HG03457 (cell line): ENCODE measurements at regions not wholly inside any gene's neighbourhood (a gene's known extent, or its start where the extent isn't known, plus 50 kb on each side); places are given as distances from the start of the nearest gene placed in this dataset.
"Not testable (repeated sequence)": the region's sequence is repeated elsewhere in the genome, so short reads cannot be mapped to it uniquely, and the experiment has no call there.

Experiments used
- ATAC-seq: cut with Tn5 transposase; IDR thresholded peaks from one replicate; pipeline ENCODE4 v1.9.1; 2021; ENCODE audit warnings: moderate number of reproducible peaks; ENCODE audit not compliant: unreplicated experiment

DNA sequence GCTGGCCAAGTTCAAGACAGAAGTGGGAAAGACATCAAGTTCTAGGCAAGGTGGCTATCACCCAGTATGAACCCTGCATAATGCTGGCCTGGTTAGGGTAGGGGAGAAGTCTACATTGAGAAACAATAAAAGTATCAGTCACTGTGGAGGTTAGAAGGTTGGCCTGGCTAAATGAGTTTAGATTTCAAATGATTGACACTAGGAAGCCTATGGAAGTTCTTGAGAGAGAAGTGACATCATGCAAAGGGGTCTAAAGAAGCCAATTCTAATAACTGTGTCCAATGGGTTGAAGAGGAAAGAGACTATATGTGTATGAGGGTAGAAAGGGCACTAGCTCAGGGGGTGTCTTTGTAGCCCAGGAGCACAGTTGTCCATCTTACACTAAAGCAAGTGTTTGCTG lies 98.5 kb upstream of the MBIP start:
- ATAC-seq, result no peak

DNA sequence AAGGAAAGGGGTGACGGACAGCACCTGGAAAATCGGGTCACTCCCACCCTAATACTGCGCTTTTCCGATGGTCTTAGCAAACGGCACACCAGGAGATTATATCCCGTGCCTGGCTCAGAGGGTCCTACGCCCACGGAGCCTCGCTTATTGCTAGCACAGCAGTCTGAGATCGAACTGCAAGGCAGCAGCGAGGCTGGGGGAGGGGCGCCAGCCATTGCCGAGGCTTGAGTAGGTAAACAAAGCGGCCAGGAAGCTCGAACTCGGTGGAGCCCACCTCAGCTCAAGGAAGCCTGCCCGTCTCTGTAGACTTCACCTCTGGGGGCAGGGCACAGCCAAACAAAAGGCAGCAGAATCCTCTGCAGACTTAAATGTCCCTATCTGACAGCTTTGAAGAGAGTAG lies 91.5 kb upstream of the MBIP start:
- not testable (repeated sequence) for ATAC-seq

- no peak for ATAC-seq
Measured at GRCh38 chr14:36408388-36408787, 88.0 kb upstream of the MBIP start.

GRCh38 chr14:36405589-36406274 lies 85.3 kb upstream of the MBIP start:
- ATAC-seq, result no peak

GRCh38 chr14:36402867-36403266 lies 82.4 kb upstream of the MBIP start:
- ATAC-seq, result no peak

DNA sequence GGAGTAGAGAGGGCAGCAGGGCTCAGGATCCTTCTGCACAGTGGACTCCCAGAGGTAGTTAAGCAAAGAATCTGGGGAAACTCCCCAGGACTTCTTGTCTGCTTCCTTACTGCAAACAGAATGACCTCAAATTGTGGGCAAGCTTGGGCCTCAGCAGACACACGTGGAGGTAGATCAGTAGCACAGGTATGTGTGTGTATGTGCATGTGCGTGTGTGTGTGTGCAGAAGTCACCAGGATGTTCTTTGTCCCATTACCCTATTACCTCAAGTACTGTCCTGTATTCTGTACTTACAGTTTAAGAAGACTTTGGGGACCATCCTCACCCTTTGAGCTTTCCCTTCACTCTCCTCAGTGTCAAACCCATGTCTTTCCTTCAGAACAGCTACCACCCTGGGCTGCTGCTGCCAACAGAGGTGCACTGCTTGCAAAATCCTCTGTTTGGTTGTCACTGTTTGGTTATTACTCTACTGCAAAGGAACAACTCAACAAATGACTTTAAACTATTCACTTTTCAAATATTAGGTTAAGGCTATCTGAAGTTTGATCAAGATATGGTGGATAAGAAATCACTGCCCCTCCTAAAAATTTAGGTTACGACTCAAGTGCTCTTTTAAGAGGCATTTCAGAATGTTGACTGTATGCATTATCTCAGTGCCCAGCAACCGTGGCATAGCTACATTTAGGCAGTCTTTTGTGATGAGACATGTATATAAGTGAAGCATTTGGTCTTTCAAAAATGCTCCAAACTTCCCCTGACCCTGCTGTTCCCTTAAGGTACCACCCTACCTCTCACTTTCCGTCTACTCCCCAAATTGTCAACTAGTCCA lies 78.2 kb upstream of the MBIP start:
- ATAC-seq, result no peak

- no peak for ATAC-seq
Measured at GRCh38 chr14:36397357-36397756, 76.9 kb upstream of the MBIP start.

GRCh38 chr14:36396798-36397197 lies 76.4 kb upstream of the MBIP start:
- ATAC-seq, result no peak

GRCh38 chr14:36394593-36394992 lies 74.2 kb upstream of the MBIP start:
- no peak for ATAC-seq

GRCh38 chr14:36390718-36391117 lies 70.3 kb upstream of the MBIP start:
- ATAC-seq, result no peak

- ATAC-seq, result no peak
Measured at GRCh38 chr14:36383767-36384431, 63.5 kb upstream of the MBIP start.

GRCh38 chr14:36373982-36374673 lies 53.7 kb upstream of the MBIP start:
- ATAC-seq, result peak; percentile 90
